ENCODE measurements at regions not wholly inside any gene's neighbourhood (a gene's known extent, or its start where the extent isn't known, plus 50 kb on each side); places are given as distances from the start of the nearest gene placed in this dataset.

DNA sequence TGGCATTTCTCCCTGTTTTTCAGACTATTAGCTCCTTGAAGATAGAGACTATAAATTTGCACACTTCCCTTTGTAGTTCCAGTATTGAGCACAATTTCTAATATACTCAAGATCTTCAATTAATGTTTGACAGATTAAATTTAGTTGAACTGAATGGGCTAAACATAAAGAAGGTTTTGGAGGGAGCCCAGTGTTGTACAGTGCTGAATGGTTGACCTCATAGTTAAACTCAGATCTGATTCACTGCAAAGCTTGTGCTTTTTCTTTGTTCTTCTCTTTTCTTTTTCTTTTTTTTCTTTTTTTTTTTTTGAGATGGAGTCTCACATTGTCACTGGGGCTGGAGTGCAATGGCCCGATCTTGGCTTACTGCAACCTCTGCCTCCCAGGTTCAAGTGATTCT lies 411.7 kb upstream of the ZNF462 start (continued):
- TF ChIP-seq JUND (IDR thresholded peaks at IDR 0.05; ENCODE audit: low read length) (no peak), PHF8 (conservative IDR thresholded peaks at IDR 0.05; ENCODE audit: low read depth, low read length) (no peak), BACH1 (IDR thresholded peaks at IDR 0.05; ENCODE audit: low read length) (no peak), RNF2 (IDR thresholded peaks at IDR 0.05; ENCODE audit: borderline replicate concordance, low read depth, low read length, missing control alignments, poor library complexity, severe bottlenecking) (no peak)
- TF ChIP-seq, protein P1, sequence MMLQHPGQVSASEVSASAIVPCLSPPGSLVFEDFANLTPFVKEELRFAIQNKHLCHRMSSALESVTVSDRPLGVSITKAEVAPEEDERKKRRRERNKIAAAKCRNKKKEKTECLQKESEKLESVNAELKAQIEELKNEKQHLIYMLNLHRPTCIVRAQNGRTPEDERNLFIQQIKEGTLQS (IDR thresholded peaks at IDR 0.05; ENCODE audit: insufficient read depth, low read depth, low read length) = no peak

All from H1 (cell line).